ENCODE measurements at regions not wholly inside any gene's neighbourhood (a gene's known extent, or its start where the extent isn't known, plus 50 kb on each side); places are given as distances from the start of the nearest gene placed in this dataset.

- TF ChIP-seq CHD7 (IDR thresholded peaks at IDR 0.05; ENCODE audit: insufficient replicate concordance, low read length) (no peak), KDM5A (IDR thresholded peaks at IDR 0.05; ENCODE audit: low read length) (no peak), TCF12 (IDR thresholded peaks at IDR 0.05; ENCODE audit: low read depth, low read length) (no peak), TAF1 (IDR thresholded peaks at IDR 0.05; ENCODE audit: low read depth, low read length) (no peak), CTBP2 (IDR thresholded peaks at IDR 0.05; ENCODE audit: borderline replicate concordance, insufficient read depth, insufficient read length, low read length) (no peak), CBX5 (IDR thresholded peaks at IDR 0.05; ENCODE audit: low read depth, low read length) (no peak), NRF1 (IDR thresholded peaks at IDR 0.05; ENCODE audit: low read depth, low read length) (no peak), CREB1 (IDR thresholded peaks at IDR 0.05) (no peak), BCL11A (IDR thresholded peaks at IDR 0.05; ENCODE audit: low read depth in 2 of 2, low read length in 2 of 2) (no peak), CHD2 (IDR thresholded peaks at IDR 0.05; ENCODE audit: low read length) (no peak), BACH1 (IDR thresholded peaks at IDR 0.05; ENCODE audit: low read length) (no peak)
Observed at GRCh38 chr15:70189826-70190695, 92.3 kb upstream of the TLE3 start (continued).

All from H1 (cell line).